ENCODE measurements at regions not wholly inside any gene's neighbourhood (a gene's known extent, or its start where the extent isn't known, plus 50 kb on each side); places are given as distances from the start of the nearest gene placed in this dataset.
"Not testable (repeated sequence)": the region's sequence is repeated elsewhere in the genome, so short reads cannot be mapped to it uniquely, and the experiment has no call there.

GRCh38 chr1:146688893-146689292, 249.2 kb upstream of the NBPF12 start:
- TF ChIP-seq CTCF (IDR thresholded peaks at IDR 0.05; ENCODE audit: poor library complexity); EZH2 (IDR thresholded peaks at IDR 0.05; ENCODE audit: borderline replicate concordance); EZH2phosphoT487 (IDR thresholded peaks at IDR 0.05; ENCODE audit: low read depth, severe bottlenecking, unreplicated experiment): not testable (repeated sequence)

Data from hepatocyte (in vitro differentiated cells).